Caco-2 (cell line): ENCODE measurements at regions not wholly inside any gene's neighbourhood (a gene's known extent, or its start where the extent isn't known, plus 50 kb on each side); places are given as distances from the start of the nearest gene placed in this dataset.

Source experiments
- BruUV-seq: library from RNA; stranded (reverse); fragments of 400-500 nt; replicated peaks from 2 replicates; lab custom pipeline; 2021; lab: Mats Ljungman, UMichigan
- CTCF ChIA-PET: fragments of 300-600 bp; sonication (Branson Sonifier 250); formaldehyde crosslinking; loops from one replicate; lab custom pipeline; 2022; ENCODE audit warnings: antibody characterized with exemption; lab: Charles Lee
- POLR2A ChIA-PET: fragments of 300-600 bp; sonication (Branson Sonifier 250); formaldehyde crosslinking; loops from one replicate; lab custom pipeline; 2022; ENCODE audit warnings: antibody characterized with exemption; lab: Charles Lee
- DNase-seq, 2 experiments: peaks; one replicate each; pipeline versions ENCODE4 v3.0.0 to v3.0.0-alpha.2; 2020 to 2022
- H3K27me3 ChIP-seq: replicated peaks from 2 replicates; pipeline ENCODE4 v1.6.0; 2011; ENCODE audit warnings: low read length; ENCODE audit not compliant: control insufficient read depth, insufficient read depth
- H3K36me3 ChIP-seq: 2 replicates; pipeline ENCODE4 v1.5.1; 2011; ENCODE audit warnings: low read length; ENCODE audit not compliant: control insufficient read depth, insufficient read depth
- H3K4me1 ChIP-seq: fragments of 250-450 bp; sonication (Bioruptor Pico); 2 replicates; pipeline ENCODE4 v1.5.1; 2020; ENCODE audit warnings: mild to moderate bottlenecking
- H3K4me3 ChIP-seq: 2 replicates; pipeline ENCODE4 v1.5.1; 2011; ENCODE audit warnings: low read depth, mild to moderate bottlenecking, control low read depth, low read length
- H3K9me3 ChIP-seq: fragments of 250-450 bp; sonication (Bioruptor Pico); 2 replicates; pipeline ENCODE4 v1.5.1; 2020; ENCODE audit warnings: mild to moderate bottlenecking, moderate library complexity
- H3K27ac Mint-ChIP-seq: one replicate; pipeline ENCODE4 v1.8.0; 2022; ENCODE audit warnings: mixed read lengths; ENCODE audit not compliant: unreplicated experiment
- H3K27me3 Mint-ChIP-seq: one replicate; pipeline ENCODE4 v1.8.0; 2022; ENCODE audit warnings: mixed read lengths; ENCODE audit not compliant: insufficient read depth, unreplicated experiment
- H3K36me3 Mint-ChIP-seq: one replicate; pipeline ENCODE4 v1.8.0; 2022; ENCODE audit warnings: mild to moderate bottlenecking, mixed read lengths; ENCODE audit not compliant: insufficient read depth, unreplicated experiment
- H3K4me1 Mint-ChIP-seq: one replicate; pipeline ENCODE4 v1.8.0; 2022; ENCODE audit warnings: low read depth, mixed read lengths; ENCODE audit not compliant: unreplicated experiment
- H3K4me3 Mint-ChIP-seq: one replicate; pipeline ENCODE4 v1.8.0; 2022; ENCODE audit warnings: mild to moderate bottlenecking, moderate library complexity, mixed read lengths; ENCODE audit not compliant: unreplicated experiment
- H3K9me3 Mint-ChIP-seq: one replicate; pipeline ENCODE4 v1.8.0; 2022; ENCODE audit warnings: mixed read lengths; ENCODE audit not compliant: unreplicated experiment
- CTCF ChIP-seq, 2 experiments: fragments of 200-600 bp in 1 of 2; IDR thresholded peaks; 1 replicate in 1 of 2; 2 replicates in 1 of 2; pipeline versions ENCODE4 v1.5.1 to v1.8.0; 2011 to 2022; ENCODE audit warnings: antibody characterized with exemption in 1 of 2, control low read depth in 1 of 2, inconsistent platforms in 1 of 2, low read depth in 1 of 2, low read length in 1 of 2, mild to moderate bottlenecking in 1 of 2, moderate library complexity in 1 of 2; ENCODE audit not compliant: insufficient read depth in 1 of 2, severe bottlenecking in 1 of 2, unreplicated experiment in 1 of 2
- intact Hi-C: fragments of 100-400 bp; cut with micrococcal nuclease; formaldehyde crosslinking; loops from one replicate; pipeline ENCODE4 v1.10.0; 2022; ENCODE audit not compliant: unreplicated experiment

GRCh38 chr2:59988341-59988740 lies 565.1 kb downstream of the BCL11A start:
- intact Hi-C loops = no loop called here
- Mint-ChIP-seq H3K27me3 (no peaks in the 10 kb centered on the region), H3K4me3 (no peak overlapping the region), H3K36me3 (no peaks in the 10 kb centered on the region), H3K27ac (no peak overlapping the region), H3K9me3 (no peaks in the 10 kb centered on the region), H3K4me1 (no peaks in the 10 kb centered on the region)
- Histone ChIP-seq H3K36me3 (no peaks in the 10 kb centered on the region), H3K4me1 (no peaks in the 10 kb centered on the region), H3K9me3 (no peaks in the 10 kb centered on the region), H3K27me3 (no peaks in the 10 kb centered on the region), H3K4me3 (no peak overlapping the region)
- no peak for TF ChIP-seq CTCF (IDR thresholded peaks at IDR 0.05; ENCODE audit: insufficient read depth in 1 of 2, low read depth in 1 of 2, low read length in 1 of 2, severe bottlenecking in 1 of 2, unreplicated experiment in 1 of 2)
- BruUV-seq = no TSS peak
- POLR2A ChIA-PET = no interaction called here
- no peak for DNase-seq
- CTCF ChIA-PET = no interaction called here

GRCh38 chr2:59986511-59986910 lies 566.9 kb downstream of the BCL11A start:
- intact Hi-C loops = no loop called here

GRCh38 chr2:59985923-59986322 lies 567.5 kb downstream of the BCL11A start:
- Mint-ChIP-seq H3K4me3 (no peak overlapping the region), H3K27ac (no peak overlapping the region), H3K9me3 (peaks cover 4% of the 10 kb centered on the region), H3K4me1 (no peaks in the 10 kb centered on the region), H3K27me3 (no peaks in the 10 kb centered on the region), H3K36me3 (no peaks in the 10 kb centered on the region)
- H3K36me3 ChIP-seq = no peaks in the 10 kb centered on the region
- no peaks in the 10 kb centered on the region for H3K4me1 ChIP-seq
- TF ChIP-seq CTCF (IDR thresholded peaks at IDR 0.05; ENCODE audit: insufficient read depth in 1 of 2, low read depth in 1 of 2, low read length in 1 of 2, severe bottlenecking in 1 of 2, unreplicated experiment in 1 of 2) = no peak
- no peak overlapping the region for H3K4me3 ChIP-seq
- DNase-seq = no peak
- H3K27me3 ChIP-seq = no peaks in the 10 kb centered on the region
- intact Hi-C loops = no loop called here
- ChIA-PET CTCF (no interaction called here), POLR2A (no interaction called here)
- H3K9me3 ChIP-seq = no peaks in the 10 kb centered on the region
- no TSS peak for BruUV-seq

More at GRCh38 chr2:59986511-59986910, 566.9 kb downstream of the BCL11A start:
- no TSS peak for BruUV-seq
- Mint-ChIP-seq H3K4me1 (no peaks in the 10 kb centered on the region), H3K4me3 (no peak overlapping the region), H3K9me3 (no peaks in the 10 kb centered on the region), H3K27ac (no peak overlapping the region), H3K27me3 (no peaks in the 10 kb centered on the region), H3K36me3 (no peaks in the 10 kb centered on the region)
- H3K4me3 ChIP-seq = no peak overlapping the region
- CTCF ChIA-PET = no interaction called here
- no peak for TF ChIP-seq CTCF (IDR thresholded peaks at IDR 0.05; ENCODE audit: insufficient read depth in 1 of 2, low read depth in 1 of 2, low read length in 1 of 2, severe bottlenecking in 1 of 2, unreplicated experiment in 1 of 2)
- DNase-seq = no peak
- no peaks in the 10 kb centered on the region for H3K36me3 ChIP-seq
- H3K4me1 ChIP-seq = no peaks in the 10 kb centered on the region
- H3K9me3 ChIP-seq = no peaks in the 10 kb centered on the region
- no peaks in the 10 kb centered on the region for H3K27me3 ChIP-seq
- POLR2A ChIA-PET = no interaction called here
